PFSK-1 (cell line): ENCODE measurements at regions not wholly inside any gene's neighbourhood (a gene's known extent, or its start where the extent isn't known, plus 50 kb on each side); places are given as distances from the start of the nearest gene placed in this dataset.

Experiments
- FOXP2 ChIP-seq: optimal IDR thresholded peaks from 2 replicates; pipeline ENCODE3; 2011; ENCODE audit warnings: borderline replicate concordance, control low read depth, inconsistent platforms; ENCODE audit not compliant: insufficient read depth; ENCODE audit errors: extremely low read length, extremely low read depth
- POLR2AphosphoS5 ChIP-seq: IDR thresholded peaks from 2 replicates; pipeline ENCODE4 v1.6.1; 2012; ENCODE audit warnings: low read depth, mild to moderate bottlenecking, control low read depth, low read length, moderate library complexity
- REST ChIP-seq, 2 experiments: IDR thresholded peaks; 2 replicates each; pipeline versions ENCODE4 v1.6.1 to v1.8.0; 2011 to 2012; ENCODE audit warnings: low read depth in 2 of 2, low read length in 2 of 2, control low read depth in 1 of 2, inconsistent platforms in 1 of 2, mild to moderate bottlenecking in 1 of 2, moderate library complexity in 1 of 2; ENCODE audit not compliant: insufficient read depth in 1 of 2
- SIN3A ChIP-seq: IDR thresholded peaks from 2 replicates; pipeline ENCODE4 v1.6.1; 2012; ENCODE audit warnings: mild to moderate bottlenecking, low read length, moderate library complexity, borderline replicate concordance; ENCODE audit not compliant: insufficient read depth
- TAF1 ChIP-seq: IDR thresholded peaks from 2 replicates; pipeline ENCODE4 v1.6.1; 2012; ENCODE audit warnings: low read length, control low read depth, borderline replicate concordance; ENCODE audit not compliant: insufficient read depth

- TF ChIP-seq REST (IDR thresholded peaks at IDR 0.05; ENCODE audit: insufficient read depth in 1 of 2, low read depth in 2 of 2, low read length in 2 of 2): no peak
- TF ChIP-seq POLR2AphosphoS5: no peak
- no peak for TF ChIP-seq SIN3A
- TF ChIP-seq TAF1: no peak
- TF ChIP-seq FOXP2: no peak
Measured at GRCh38 chr14:27559848-27560247, 962.0 kb upstream of the NOVA1 start.
